22Rv1 (cell line): ENCODE measurements at regions not wholly inside any gene's neighbourhood (a gene's known extent, or its start where the extent isn't known, plus 50 kb on each side); places are given as distances from the start of the nearest gene placed in this dataset.

Source experiments
- H3K27ac ChIP-seq: fragments of 450-650 bp; 2 replicates; pipeline ENCODE4 v1.5.1; 2017
- CTCF ChIP-seq: fragments of 450-650 bp; IDR thresholded peaks from 2 replicates; pipeline ENCODE4 v1.5.1; 2017; ENCODE audit warnings: mild to moderate bottlenecking
- ZFX ChIP-seq: fragments of 450-650 bp; IDR thresholded peaks from 2 replicates; pipeline ENCODE4 v1.6.1; 2017; ENCODE audit warnings: antibody characterized with exemption, borderline replicate concordance

GRCh38 chr9:28834156-28834555, 1260.9 kb upstream of the C9orf72 start:
- no peak overlapping the region for H3K27ac ChIP-seq
- TF ChIP-seq ZFX (no peak), CTCF (no peak)

GRCh38 chr9:28839778-28840430, 1266.6 kb upstream of the C9orf72 start:
- H3K27ac ChIP-seq = no peak overlapping the region
- TF ChIP-seq CTCF (no peak), ZFX (no peak)

- H3K27ac ChIP-seq = no peak overlapping the region
- TF ChIP-seq ZFX = no peak
- no peak for TF ChIP-seq CTCF
These were observed 1268.5 kb upstream of the C9orf72 start for GRCh38 chr9:28841775-28842174.

GRCh38 chr9:28847331-28847730, 1274.0 kb upstream of the C9orf72 start:
- H3K27ac ChIP-seq = no peak overlapping the region
- TF ChIP-seq CTCF (no peak), ZFX (no peak)

- H3K27ac ChIP-seq = no peak overlapping the region
- TF ChIP-seq ZFX = no peak
- no peak for TF ChIP-seq CTCF
These were observed 1275.4 kb upstream of the C9orf72 start for GRCh38 chr9:28848671-28849070.

- TF ChIP-seq ZFX = no peak
- no peak for TF ChIP-seq CTCF
- no peak overlapping the region for H3K27ac ChIP-seq
These were observed 1280.2 kb upstream of the C9orf72 start for GRCh38 chr9:28853477-28853876.

GRCh38 chr9:28866951-28867350, 1293.7 kb upstream of the C9orf72 start:
- no peak for TF ChIP-seq CTCF
- TF ChIP-seq ZFX = no peak
- H3K27ac ChIP-seq = no peak overlapping the region
